T-cell (primary cell): ENCODE measurements at regions not wholly inside any gene's neighbourhood (a gene's known extent, or its start where the extent isn't known, plus 50 kb on each side); places are given as distances from the start of the nearest gene placed in this dataset.
A peak's percentile ranks its signal among the peaks of the same experiment; 100 is the strongest.
"Not testable (repeated sequence)": the region's sequence is repeated elsewhere in the genome, so short reads cannot be mapped to it uniquely, and the experiment has no call there.

Experiments used
- ATAC-seq, 4 experiments: fragments of 200-7000 bp in 3 of 4; fragments of 150-1000 bp in 1 of 4; cut with Tn5 transposase; replicated peaks in 1 of 4; 1 replicate in 3 of 4; 2 replicates in 1 of 4; pipeline ENCODE4 v1.10.0; 2021; ENCODE audit warnings: moderate library complexity in 3 of 4, mild to moderate bottlenecking in 2 of 4, moderate number of reproducible peaks in 1 of 4
- CTCF ChIA-PET, 2 donors: fragments of 300-600 bp; sonication (Branson Sonifier 250); formaldehyde crosslinking; loops; one replicate each; lab custom pipeline; 2022; ENCODE audit warnings: antibody characterized with exemption in 2 of 2; lab: Charles Lee
- POLR2A ChIA-PET, 2 donors: fragments of 300-600 bp; sonication (Branson Sonifier 250); formaldehyde crosslinking; loops; one replicate each; lab custom pipeline; 2022; ENCODE audit warnings: antibody characterized with exemption in 2 of 2; lab: Charles Lee
- DNase-seq, 35 experiments: peaks; one replicate each; pipeline versions ENCODE4 v3.0.0 to v3.0.0-alpha.2; 2013 to 2023
- H3K27ac ChIP-seq: one replicate; pipeline ENCODE4 v1.5.1; 2013; ENCODE audit warnings: low read length
- H3K27me3 ChIP-seq, 2 experiments: replicated peaks in 1 of 2; 1 replicate in 1 of 2; 2 replicates in 1 of 2; pipeline versions ENCODE4 v1.6.1 to v1.7.0; 2013; ENCODE audit warnings: low read length in 1 of 2, mixed read lengths in 1 of 2; ENCODE audit not compliant: control insufficient read depth in 2 of 2, insufficient read depth in 2 of 2; ENCODE audit errors: extremely low read depth in 1 of 2
- H3K36me3 ChIP-seq, 2 donors: 1 replicate in 1 of 2; 2 replicates in 1 of 2; pipeline versions ENCODE4 v1.6.1 to v1.7.0; 2013; ENCODE audit warnings: low read length in 1 of 2; ENCODE audit not compliant: control insufficient read depth in 2 of 2, insufficient read depth in 1 of 2; ENCODE audit errors: extremely low read depth in 1 of 2
- H3K4me1 ChIP-seq, 2 experiments: 1 replicate in 1 of 2; 2 replicates in 1 of 2; pipeline versions ENCODE4 v1.6.1 to v1.7.0; 2013; ENCODE audit warnings: low read length in 2 of 2, mixed read lengths in 1 of 2; ENCODE audit not compliant: insufficient read depth in 2 of 2, control insufficient read depth in 1 of 2; ENCODE audit errors: extremely low read depth in 1 of 2
- H3K4me3 ChIP-seq, 2 donors: 1 replicate in 1 of 2; 2 replicates in 1 of 2; pipeline versions ENCODE4 v1.5.1 to v1.7.0; 2013; ENCODE audit warnings: mild to moderate bottlenecking in 2 of 2, low read length in 1 of 2, moderate library complexity in 1 of 2; ENCODE audit not compliant: control insufficient read depth in 1 of 2; ENCODE audit errors: extremely low read depth in 1 of 2
- H3K9me3 ChIP-seq: 2 replicates; pipeline ENCODE4 v1.7.0; 2013
- H3K27ac Mint-ChIP-seq, 2 donors: one replicate each; pipeline ENCODE4 v1.8.0; 2020 to 2021; ENCODE audit warnings: mild to moderate bottlenecking in 2 of 2, mixed read lengths in 2 of 2
- H3K27me3 Mint-ChIP-seq, 2 donors: one replicate each; pipeline ENCODE4 v1.8.0; 2021 to 2022; ENCODE audit warnings: mixed read lengths in 2 of 2
- H3K36me3 Mint-ChIP-seq: one replicate; pipeline ENCODE4 v1.8.0; 2021; ENCODE audit warnings: mixed read lengths
- H3K4me1 Mint-ChIP-seq, 3 donors: one replicate each; pipeline ENCODE4 v1.8.0; 2020 to 2022; ENCODE audit warnings: mixed read lengths in 3 of 3, mild to moderate bottlenecking in 1 of 3
- H3K4me3 Mint-ChIP-seq, 3 donors: one replicate each; pipeline ENCODE4 v1.8.0; 2020 to 2022; ENCODE audit warnings: mild to moderate bottlenecking in 3 of 3, mixed read lengths in 3 of 3, moderate library complexity in 3 of 3
- H3K9me3 Mint-ChIP-seq, 3 donors: one replicate each; pipeline ENCODE4 v1.8.0; 2020 to 2022; ENCODE audit warnings: mixed read lengths in 3 of 3
- WGBS: methylation state at CpG from one replicate; pipeline ENCODE4 v1.1.5; 2013; ENCODE audit warnings: missing lambda C conversion rate; ENCODE audit not compliant: insufficient coverage; 5-methylcytosine and 5-hydroxymethylcytosine counted together

DNA sequence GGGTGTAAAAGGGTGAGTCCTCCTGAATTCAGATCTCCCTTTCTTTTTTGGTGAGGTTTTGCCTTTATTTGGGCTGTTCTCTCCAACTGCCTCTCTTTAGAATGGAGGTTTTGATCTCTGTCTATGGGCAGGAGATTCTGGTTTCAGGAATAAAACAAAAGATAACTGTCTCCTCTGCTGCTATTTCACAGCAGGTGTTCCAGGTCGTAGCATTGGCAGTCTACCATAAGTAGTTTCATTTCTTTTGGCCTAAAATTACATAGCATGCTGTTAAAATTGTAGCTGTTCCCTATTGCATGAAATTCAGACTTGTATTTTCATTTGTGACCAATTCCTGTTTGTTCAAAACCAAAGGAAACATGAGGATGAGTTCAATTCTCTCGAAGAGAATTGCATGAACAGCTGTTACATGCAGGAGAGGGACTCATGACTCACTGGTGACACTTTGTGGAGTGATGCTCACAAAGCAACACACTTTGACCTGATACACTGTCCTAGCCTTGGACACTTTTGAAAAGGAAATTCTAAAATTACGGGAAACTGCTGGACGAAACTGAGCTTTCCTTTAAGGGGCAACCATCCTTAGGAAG, 76.8 kb upstream of the SIRPG start:
- Histone ChIP-seq H3K4me1 (peaks cover 7 to 16% of the 10 kb centered on the region in 2 experiments), H3K27ac (no peak overlapping the region), H3K36me3 (no peaks in the 10 kb centered on the region), H3K27me3 (no peaks in the 10 kb centered on the region), H3K9me3 (no peaks in the 10 kb centered on the region), H3K4me3 (no peak overlapping the region)
- ATAC-seq (peak; percentile 76 to 82 (median 78)), DNase-seq (peak in 18 of 35 experiments; percentile 7 to 73 (median 16))
- Mint-ChIP-seq H3K27me3 (no peaks in the 10 kb centered on the region), H3K4me1 (peaks cover 5 to 10% (median 8%) of the 10 kb centered on the region in 3 donors), H3K9me3 (no peaks in the 10 kb centered on the region), H3K36me3 (no peaks in the 10 kb centered on the region), H3K4me3 (no peak overlapping the region), H3K27ac (peak overlapping the region; percentile 38 to 68)
- ChIA-PET CTCF (interaction anchor here (0.7 to 2.1 kb wide), 11 partner anchors 30 to 231 kb away, joined by 3 to 11 read pairs (median 5); no protein-coding TSS in a partner anchor), POLR2A (no interaction called here)
- 10% methylated on average over 2 of the region's 4 CpGs for WGBS

DNA sequence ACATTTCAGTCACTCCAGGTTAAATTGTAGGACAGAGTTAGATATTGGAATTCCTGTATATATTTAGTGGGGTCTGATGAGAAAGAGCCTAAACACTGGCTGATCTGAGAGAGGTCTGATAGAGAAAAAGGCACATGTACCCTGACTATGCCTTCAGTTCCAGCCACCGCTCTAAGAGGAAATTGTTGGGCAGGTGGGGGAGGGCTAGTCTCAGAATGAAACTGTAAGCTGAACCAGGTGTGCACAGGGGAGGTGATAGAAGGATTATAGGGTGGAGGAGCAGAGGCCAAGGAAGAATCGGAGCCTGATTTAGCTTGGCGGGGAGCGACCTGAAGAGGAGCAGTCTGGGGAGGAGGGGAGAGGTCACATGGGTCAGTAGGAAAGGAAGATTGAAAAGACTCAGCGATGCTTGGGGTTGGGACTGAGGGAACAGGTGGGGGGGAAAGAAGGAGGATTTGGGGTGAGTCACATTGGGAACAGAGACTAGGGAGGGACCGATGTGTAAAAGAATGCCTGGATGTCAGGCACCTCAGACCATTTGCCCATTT, 74.3 kb upstream of the SIRPG start:
- H3K27me3 ChIP-seq, H3K9me3 ChIP-seq, H3K27me3 Mint-ChIP-seq, H3K36me3 Mint-ChIP-seq, H3K9me3 Mint-ChIP-seq, H3K36me3 ChIP-seq, H3K27ac Mint-ChIP-seq: not testable (repeated sequence)
- peaks cover 7 to 16% of the 10 kb centered on the region in 2 experiments for H3K4me1 ChIP-seq
- H3K4me3 ChIP-seq = peak overlapping the region in 1 of 2 donors; percentile 16
- peak overlapping the region in 2 of 3 donors; percentile 67 to 70 for H3K4me3 Mint-ChIP-seq
- CTCF ChIA-PET = interaction anchor here in 1 of 2 donors (0.8 kb wide), 1 partner anchor 228 kb away, joined by 3 read pairs; no protein-coding TSS in a partner anchor
- peak; percentile 73 to 83 (median 76) for ATAC-seq
- peak in 33 of 35 experiments; percentile 14 to 63 (median 35) for DNase-seq
- POLR2A ChIA-PET = interaction anchor here in 1 of 2 donors (0.6 kb wide), 1 partner anchor 170 kb away, joined by 3 read pairs; no protein-coding TSS in a partner anchor
- H3K4me1 Mint-ChIP-seq = peaks cover 0 to 10% (median 8%) of the 10 kb centered on the region in 3 donors
- H3K27ac ChIP-seq = peak overlapping the region; percentile 42
- 16% methylated on average over 5 of the region's 6 CpGs for WGBS

DNA sequence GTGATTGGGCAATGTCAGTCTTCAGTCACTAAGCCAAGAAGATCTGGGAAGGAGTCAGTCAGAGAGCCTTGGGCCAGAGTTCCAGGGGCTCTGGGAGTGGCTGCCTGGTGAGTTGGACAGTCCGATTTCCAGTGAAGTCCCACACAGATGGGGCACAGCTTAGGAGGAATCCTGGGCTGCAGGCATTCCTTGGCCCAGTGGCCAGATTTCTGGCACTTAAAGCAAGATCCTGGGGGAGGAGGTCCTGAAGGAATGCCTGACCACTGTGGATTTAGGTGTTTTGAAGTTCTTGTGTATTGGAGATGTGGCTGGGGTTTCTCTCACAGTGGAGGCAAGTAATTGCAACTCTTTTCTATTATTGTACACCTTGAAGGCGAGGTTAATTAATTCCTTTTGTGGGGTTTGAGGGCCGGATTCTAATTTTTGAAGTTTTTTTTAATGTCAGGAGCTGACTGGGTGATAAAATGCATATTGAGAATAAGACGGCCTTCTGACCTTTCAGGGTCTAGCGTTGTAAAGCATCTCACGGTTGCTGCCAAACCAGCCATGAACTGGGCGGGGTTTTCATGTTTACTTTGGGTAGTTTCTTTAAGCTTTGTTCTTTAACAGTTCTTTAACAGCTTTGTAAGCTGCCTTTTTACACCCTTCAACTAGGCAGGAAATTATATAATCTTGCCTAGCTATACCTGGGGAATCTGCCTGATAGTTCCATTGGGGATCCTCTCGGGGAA, 73.6 kb upstream of the SIRPG start:
- CTCF ChIA-PET = not testable (repeated sequence)

DNA sequence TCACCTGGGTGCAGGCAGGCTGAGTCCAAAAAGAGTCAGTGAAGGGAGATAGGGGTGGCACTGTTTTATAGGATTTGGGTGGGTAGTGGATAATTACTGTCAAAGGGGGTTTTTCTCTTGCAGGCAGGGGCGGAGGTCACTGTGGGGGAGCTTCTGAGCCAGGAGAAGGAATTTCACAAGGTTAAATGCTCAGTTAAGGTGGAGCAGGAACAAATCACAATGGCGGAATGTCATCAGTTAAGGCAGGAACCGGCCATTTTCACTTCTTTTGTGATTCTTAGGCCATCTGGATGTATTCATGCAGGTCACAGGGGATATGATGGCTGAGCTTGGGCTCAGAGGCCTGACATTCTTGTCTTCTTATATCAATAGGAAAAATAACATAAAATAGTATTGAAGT, 69.7 kb upstream of the SIRPG start:
- CTCF ChIA-PET, ATAC-seq: not testable (repeated sequence)
- 87% methylated on average over 3 of the region's 3 CpGs for WGBS

More for the DNA sequence above, 73.6 kb upstream of the SIRPG start:
- Histone ChIP-seq H3K4me1 (peaks cover 7 to 16% of the 10 kb centered on the region in 2 experiments), H3K27ac (peak overlapping the region; percentile 42), H3K4me3 (peak overlapping the region in 1 of 2 donors; percentile 16)
- POLR2A ChIA-PET = interaction anchor here in 1 of 2 donors (0.6 kb wide), 1 partner anchor 169 kb away, joined by 3 read pairs; no protein-coding TSS in a partner anchor
- H3K9me3 Mint-ChIP-seq, H3K9me3 ChIP-seq, H3K36me3 ChIP-seq, H3K27me3 Mint-ChIP-seq, H3K27me3 ChIP-seq, H3K36me3 Mint-ChIP-seq, H3K27ac Mint-ChIP-seq: not testable (repeated sequence)
- ATAC-seq (peak; percentile 68 to 76 (median 76)), DNase-seq (peak in 12 of 35 experiments; percentile 5 to 37 (median 14))
- H3K4me3 Mint-ChIP-seq = peak overlapping the region in 2 of 3 donors; percentile 67 to 70
- H3K4me1 Mint-ChIP-seq = peaks cover 0 to 10% (median 8%) of the 10 kb centered on the region in 3 donors
- 50% methylated on average over 2 of the region's 8 CpGs for WGBS

DNA sequence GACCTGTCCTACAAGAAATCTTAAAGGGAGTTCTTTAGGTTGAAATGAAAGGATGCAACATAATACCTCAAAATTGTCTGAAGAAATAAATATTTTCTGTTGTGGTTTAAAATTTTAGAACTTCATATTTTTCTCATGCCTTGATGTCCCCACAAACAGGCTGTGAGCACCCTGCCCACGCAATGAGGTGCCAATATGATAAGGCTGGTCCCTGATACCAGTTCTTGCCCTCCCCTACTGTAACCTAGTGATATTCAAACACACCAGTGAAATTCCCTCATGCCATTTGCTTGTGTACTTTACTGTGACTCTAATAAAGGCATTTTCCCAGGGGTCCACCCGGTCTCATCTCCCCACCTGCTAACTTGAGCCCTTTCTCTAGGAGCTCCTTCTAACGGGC, 67.3 kb upstream of the SIRPG start:
- H3K27me3 Mint-ChIP-seq = no peaks in the 10 kb centered on the region
- H3K36me3 Mint-ChIP-seq = peaks cover 7% of the 10 kb centered on the region
- H3K4me1 Mint-ChIP-seq = peaks cover 5 to 9% (median 6%) of the 10 kb centered on the region in 3 donors
- H3K9me3 ChIP-seq = no peaks in the 10 kb centered on the region
- no peaks in the 10 kb centered on the region for H3K36me3 ChIP-seq
- 76% methylated on average over 2 of the region's 3 CpGs for WGBS
- no peak for ATAC-seq
- H3K4me3 Mint-ChIP-seq = no peak overlapping the region
- no peaks in the 10 kb centered on the region for H3K27me3 ChIP-seq
- H3K27ac Mint-ChIP-seq = no peak overlapping the region
- H3K4me1 ChIP-seq = no peaks in the 10 kb centered on the region
- peaks cover 5 to 21% (median 10%) of the 10 kb centered on the region in 3 donors for H3K9me3 Mint-ChIP-seq
- DNase-seq = no peak
- POLR2A ChIA-PET = no interaction called here
- H3K4me3 ChIP-seq = no peak overlapping the region
- CTCF ChIA-PET = no interaction called here
- H3K27ac ChIP-seq = no peak overlapping the region

More for the DNA sequence above, 69.7 kb upstream of the SIRPG start:
- peaks cover 4 to 12% of the 10 kb centered on the region in 2 experiments for H3K4me1 ChIP-seq
- H3K4me3 Mint-ChIP-seq, DNase-seq, H3K36me3 ChIP-seq, H3K9me3 ChIP-seq, H3K4me3 ChIP-seq, H3K36me3 Mint-ChIP-seq, H3K27me3 Mint-ChIP-seq, POLR2A ChIA-PET, H3K27me3 ChIP-seq, H3K27ac Mint-ChIP-seq, H3K4me1 Mint-ChIP-seq, H3K27ac ChIP-seq: not testable (repeated sequence)
- H3K9me3 Mint-ChIP-seq = peaks cover 5 to 21% (median 10%) of the 10 kb centered on the region in 3 donors

DNA sequence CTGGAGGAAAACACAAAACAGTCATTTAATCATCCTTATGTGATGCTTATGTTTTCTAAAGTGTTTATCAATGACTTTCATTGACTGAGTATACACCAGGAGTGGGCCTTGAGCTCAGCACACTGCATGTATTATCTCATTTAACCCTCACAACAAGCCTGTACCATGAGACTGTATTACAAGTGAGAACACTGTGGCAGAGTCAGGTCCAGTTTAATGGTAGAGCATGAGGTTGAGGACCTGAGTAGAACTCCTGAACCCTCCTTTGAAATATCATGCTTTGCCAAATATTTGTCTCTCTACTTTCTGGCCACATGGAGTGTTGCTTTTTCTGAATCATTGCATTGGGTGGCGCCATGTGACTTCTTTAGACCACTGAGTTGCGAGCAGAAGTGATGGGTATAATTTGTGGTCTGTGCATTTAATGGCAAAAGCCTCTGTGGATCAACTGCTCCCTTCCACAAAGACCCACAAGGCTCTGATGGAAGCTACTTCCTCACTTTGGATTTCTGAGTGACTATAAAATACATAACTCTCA, 65.0 kb upstream of the SIRPG start:
- Histone ChIP-seq H3K4me3 (no peak overlapping the region), H3K9me3 (no peaks in the 10 kb centered on the region), H3K36me3 (no peaks in the 10 kb centered on the region), H3K27ac (no peak overlapping the region), H3K27me3 (no peaks in the 10 kb centered on the region), H3K4me1 (no peaks in the 10 kb centered on the region)
- no CpG with 5 or more reads among the region's 2 CpGs for WGBS
- Mint-ChIP-seq H3K36me3 (peaks cover 7% of the 10 kb centered on the region), H3K4me3 (no peak overlapping the region), H3K27me3 (no peaks in the 10 kb centered on the region), H3K27ac (no peak overlapping the region), H3K9me3 (peaks cover 5 to 21% (median 10%) of the 10 kb centered on the region in 3 donors), H3K4me1 (peaks cover 12 to 19% (median 15%) of the 10 kb centered on the region in 3 donors)
- ATAC-seq (no peak), DNase-seq (no peak)
- POLR2A ChIA-PET = no interaction called here
- CTCF ChIA-PET = interaction anchor here in 1 of 2 donors (0.8 kb wide), 1 partner anchor 531 kb away, joined by 3 read pairs; no protein-coding TSS in a partner anchor
